Tibial nerve (tissue), 4 donors: ENCODE measurements at regions not wholly inside any gene's neighbourhood (a gene's known extent, or its start where the extent isn't known, plus 50 kb on each side); places are given as distances from the start of the nearest gene placed in this dataset.

ENCODE experiments used
- CTCF ChIP-seq, 5 experiments: fragments of 200-600 bp in 3 of 5; fragments of 450-650 bp in 2 of 5; sonication (generic) in 3 of 5; IDR thresholded peaks; one replicate each; pipeline ENCODE4 v1.5.1; 2016 to 2019; ENCODE audit warnings: antibody characterized with exemption in 5 of 5, mild to moderate bottlenecking in 3 of 5, moderate library complexity in 2 of 5
- EP300 ChIP-seq, 2 donors: sonication (generic); formaldehyde crosslinking; IDR thresholded peaks; one replicate each; pipeline ENCODE4 v1.6.1; 2017; ENCODE audit warnings: antibody characterized with exemption in 2 of 2, mild to moderate bottlenecking in 1 of 2
- POLR2A ChIP-seq, 2 donors: fragments of 450-650 bp; IDR thresholded peaks; one replicate each; pipeline ENCODE4 v1.6.1; 2017; ENCODE audit warnings: antibody characterized with exemption in 2 of 2, mild to moderate bottlenecking in 2 of 2, moderate library complexity in 2 of 2

- no peak for TF ChIP-seq EP300 (IDR thresholded peaks at IDR 0.05)
- TF ChIP-seq CTCF (IDR thresholded peaks at IDR 0.05): no peak
- TF ChIP-seq POLR2A (IDR thresholded peaks at IDR 0.05): no peak
Measured at GRCh38 chr5:27208051-27208450, 169.7 kb upstream of the CDH9 start.
